DOHH2 (cell line): ENCODE measurements at regions not wholly inside any gene's neighbourhood (a gene's known extent, or its start where the extent isn't known, plus 50 kb on each side); places are given as distances from the start of the nearest gene placed in this dataset.

Experiments used
- H3F3A ChIP-seq: fragments of 200-600 bp; sonication (generic), shearing (Covaris generic); 2 replicates; pipeline ENCODE4 v1.6.0; 2016; ENCODE audit warnings: antibody characterized with exemption, mild to moderate bottlenecking; ENCODE audit not compliant: control insufficient read depth, insufficient read depth
- H3K27ac ChIP-seq: fragments of 200-600 bp; sonication (generic); 2 replicates; pipeline ENCODE4 v1.5.1; 2014; ENCODE audit warnings: low read depth, mild to moderate bottlenecking, low read length, moderate library complexity
- H3K27me3 ChIP-seq: fragments of 200-600 bp; sonication (generic); 2 replicates; pipeline ENCODE4 v1.6.1; 2014; ENCODE audit warnings: mild to moderate bottlenecking, low read length, mixed read lengths; ENCODE audit not compliant: control insufficient read depth
- H3K36me3 ChIP-seq: fragments of 200-600 bp; sonication (generic); 2 replicates; pipeline ENCODE4 v1.6.1; 2014; ENCODE audit warnings: mild to moderate bottlenecking, low read length, moderate library complexity, mixed read lengths; ENCODE audit not compliant: control insufficient read depth
- H3K4me1 ChIP-seq: fragments of 200-600 bp; sonication (generic); 2 replicates; pipeline ENCODE4 v1.6.1; 2014; ENCODE audit warnings: mild to moderate bottlenecking, low read length, mixed read lengths; ENCODE audit not compliant: control insufficient read depth
- H3K4me2 ChIP-seq: fragments of 200-600 bp; sonication (generic); 2 replicates; pipeline ENCODE4 v1.6.0; 2014; ENCODE audit warnings: mild to moderate bottlenecking, low read length, moderate library complexity
- H3K4me3 ChIP-seq: fragments of 200-600 bp; sonication (generic); 2 replicates; pipeline ENCODE4 v1.5.1; 2014; ENCODE audit warnings: mild to moderate bottlenecking, low read length, mixed read lengths
- H3K79me2 ChIP-seq: fragments of 200-600 bp; sonication (generic); 2 replicates; pipeline ENCODE4 v1.6.1; 2014; ENCODE audit warnings: mild to moderate bottlenecking, low read length, mixed read lengths; ENCODE audit not compliant: control insufficient read depth
- H3K9me2 ChIP-seq: fragments of 200-600 bp; sonication (generic); replicated peaks from 2 replicates; pipeline ENCODE4 v1.6.1; 2014; ENCODE audit warnings: mild to moderate bottlenecking, low read length, mixed read lengths; ENCODE audit not compliant: control insufficient read depth
- H3K9me3 ChIP-seq: fragments of 200-600 bp; sonication (generic); 2 replicates; pipeline ENCODE4 v1.6.1; 2014; ENCODE audit warnings: antibody characterized with exemption, low read length, mixed read lengths; ENCODE audit not compliant: control insufficient read depth, insufficient read depth
- H4K20me1 ChIP-seq: fragments of 200-600 bp; sonication (generic); 2 replicates; pipeline ENCODE4 v1.6.0; 2014; ENCODE audit warnings: low read depth, mild to moderate bottlenecking, antibody characterized with exemption, low read length, moderate library complexity; ENCODE audit not compliant: control insufficient read depth, insufficient read depth
- CTCF ChIP-seq: fragments of 200-600 bp; sonication (generic); IDR thresholded peaks from one replicate; pipeline ENCODE4 v1.5.1; 2014; ENCODE audit warnings: antibody characterized with exemption, mild to moderate bottlenecking, low read depth, low read length; ENCODE audit not compliant: poor library complexity, severe bottlenecking
- EZH2phosphoT487 ChIP-seq: fragments of 200-600 bp; sonication (generic); IDR thresholded peaks from 2 replicates; pipeline ENCODE4 v1.6.1; 2017; ENCODE audit warnings: borderline replicate concordance, mild to moderate bottlenecking, antibody characterized with exemption, low read length, moderate library complexity, mixed read lengths

- no peaks in the 10 kb centered on the region for H3K79me2 ChIP-seq
- no peak overlapping the region for H3K27ac ChIP-seq
- H3K27me3 ChIP-seq = no peaks in the 10 kb centered on the region
- H3K9me3 ChIP-seq = no peaks in the 10 kb centered on the region
- H3F3A ChIP-seq = no peaks in the 10 kb centered on the region
- no peaks in the 10 kb centered on the region for H4K20me1 ChIP-seq
- no peaks in the 10 kb centered on the region for H3K9me2 ChIP-seq
- H3K4me2 ChIP-seq = no peak overlapping the region
- TF ChIP-seq EZH2phosphoT487 = no peak
- TF ChIP-seq CTCF = no peak
- H3K4me1 ChIP-seq = no peaks in the 10 kb centered on the region
- no peaks in the 10 kb centered on the region for H3K36me3 ChIP-seq
- no peak overlapping the region for H3K4me3 ChIP-seq
These were observed 86.9 kb upstream of the PTCHD4 start for GRCh38 chr6:48197941-48198340.

GRCh38 chr6:48194596-48195295 is 83.7 kb upstream of the PTCHD4 start:
- Histone ChIP-seq H3K9me3 (no peaks in the 10 kb centered on the region), H3K4me1 (no peaks in the 10 kb centered on the region), H3K27ac (no peak overlapping the region), H3K4me2 (no peak overlapping the region), H3K79me2 (no peaks in the 10 kb centered on the region), H4K20me1 (no peaks in the 10 kb centered on the region), H3K27me3 (no peaks in the 10 kb centered on the region), H3F3A (no peaks in the 10 kb centered on the region), H3K36me3 (no peaks in the 10 kb centered on the region), H3K4me3 (no peak overlapping the region), H3K9me2 (no peaks in the 10 kb centered on the region)
- TF ChIP-seq CTCF (no peak), EZH2phosphoT487 (no peak)

GRCh38 chr6:48188158-48188557 is 77.2 kb upstream of the PTCHD4 start:
- H3K36me3 ChIP-seq = no peaks in the 10 kb centered on the region
- no peak overlapping the region for H3K4me3 ChIP-seq
- no peaks in the 10 kb centered on the region for H3K4me1 ChIP-seq
- TF ChIP-seq CTCF = no peak
- no peak for TF ChIP-seq EZH2phosphoT487
- no peaks in the 10 kb centered on the region for H3K79me2 ChIP-seq
- no peak overlapping the region for H3K27ac ChIP-seq
- no peaks in the 10 kb centered on the region for H3K27me3 ChIP-seq
- no peaks in the 10 kb centered on the region for H3K9me3 ChIP-seq
- H4K20me1 ChIP-seq = no peaks in the 10 kb centered on the region
- no peaks in the 10 kb centered on the region for H3F3A ChIP-seq
- H3K4me2 ChIP-seq = no peak overlapping the region
- no peaks in the 10 kb centered on the region for H3K9me2 ChIP-seq
